ENCODE measurements at regions not wholly inside any gene's neighbourhood (a gene's known extent, or its start where the extent isn't known, plus 50 kb on each side); places are given as distances from the start of the nearest gene placed in this dataset.

- Histone ChIP-seq H3K36me3 (ENCODE audit: control insufficient read depth in 3 of 3, insufficient read depth in 2 of 3, low read depth in 1 of 3, low read length in 3 of 3) (no peaks in the 10 kb centered on the region), H3K27ac (ENCODE audit: low read depth in 1 of 3, low read length in 2 of 3) (no peak overlapping the region), H3K4me3 (ENCODE audit: low read depth in 1 of 3, low read length in 3 of 3) (no peak overlapping the region), H3K4me1 (ENCODE audit: control insufficient read depth in 3 of 3, insufficient read depth in 2 of 3, low read depth in 1 of 3, low read length in 2 of 3) (no peaks in the 10 kb centered on the region), H3K27me3 (ENCODE audit: control insufficient read depth in 3 of 3, insufficient read depth in 3 of 3, low read length in 3 of 3) (no peaks in the 10 kb centered on the region), H3K9me3 (ENCODE audit: control insufficient read depth in 2 of 2, insufficient read depth in 1 of 2, low read depth in 1 of 2, low read length in 1 of 2) (no peaks in the 10 kb centered on the region)
- DNase-seq (no peak), FAIRE-seq (no peak)
- 72 to 83% (median 82%) methylated on average over 4 of the region's 4 CpGs for WGBS, 3 donors
These were observed 497.5 kb upstream of the IGFBP7 start for GRCh38 chr4:57607566-57608180.

GRCh38 chr4:57605376-57605775, 495.2 kb upstream of the IGFBP7 start:
- H3K36me3 ChIP-seq (ENCODE audit: control insufficient read depth in 3 of 3, insufficient read depth in 2 of 3, low read depth in 1 of 3, low read length in 3 of 3), result no peaks in the 10 kb centered on the region
- FAIRE-seq, result no peak
- H3K4me3 ChIP-seq (ENCODE audit: low read depth in 1 of 3, low read length in 3 of 3), result no peak overlapping the region
- H3K4me1 ChIP-seq (ENCODE audit: control insufficient read depth in 3 of 3, insufficient read depth in 2 of 3, low read depth in 1 of 3, low read length in 2 of 3), result no peaks in the 10 kb centered on the region
- DNase-seq, result no peak
- no peak overlapping the region for H3K27ac ChIP-seq (ENCODE audit: low read depth in 1 of 3, low read length in 2 of 3)
- H3K9me3 ChIP-seq (ENCODE audit: control insufficient read depth in 2 of 2, insufficient read depth in 1 of 2, low read depth in 1 of 2, low read length in 1 of 2), result no peaks in the 10 kb centered on the region
- no peaks in the 10 kb centered on the region for H3K27me3 ChIP-seq (ENCODE audit: control insufficient read depth in 3 of 3, insufficient read depth in 3 of 3, low read length in 3 of 3)
- 90 to 97% (median 92%) methylated on average over 3 of the region's 3 CpGs for WGBS, 3 donors

GRCh38 chr4:57602141-57602540, 492.0 kb upstream of the IGFBP7 start:
- no peak for DNase-seq
- H3K27me3 ChIP-seq (ENCODE audit: control insufficient read depth in 3 of 3, insufficient read depth in 3 of 3, low read length in 3 of 3), result no peaks in the 10 kb centered on the region
- 82 to 98% (median 96%) methylated on average over 1 of the region's 1 CpG for WGBS, 3 donors
- no peak overlapping the region for H3K27ac ChIP-seq (ENCODE audit: low read depth in 1 of 3, low read length in 2 of 3)
- FAIRE-seq, result no peak
- H3K9me3 ChIP-seq (ENCODE audit: control insufficient read depth in 2 of 2, insufficient read depth in 1 of 2, low read depth in 1 of 2, low read length in 1 of 2), result no peaks in the 10 kb centered on the region
- no peak overlapping the region for H3K4me3 ChIP-seq (ENCODE audit: low read depth in 1 of 3, low read length in 3 of 3)
- H3K36me3 ChIP-seq (ENCODE audit: control insufficient read depth in 3 of 3, insufficient read depth in 2 of 3, low read depth in 1 of 3, low read length in 3 of 3), result no peaks in the 10 kb centered on the region
- H3K4me1 ChIP-seq (ENCODE audit: control insufficient read depth in 3 of 3, insufficient read depth in 2 of 3, low read depth in 1 of 3, low read length in 2 of 3), result no peaks in the 10 kb centered on the region

GRCh38 chr4:57591073-57591472, 480.9 kb upstream of the IGFBP7 start:
- Histone ChIP-seq H3K9me3 (ENCODE audit: control insufficient read depth in 2 of 2, insufficient read depth in 1 of 2, low read depth in 1 of 2, low read length in 1 of 2) (no peaks in the 10 kb centered on the region), H3K4me3 (ENCODE audit: low read depth in 1 of 3, low read length in 3 of 3) (no peak overlapping the region), H3K36me3 (ENCODE audit: control insufficient read depth in 3 of 3, insufficient read depth in 2 of 3, low read depth in 1 of 3, low read length in 3 of 3) (no peaks in the 10 kb centered on the region), H3K27ac (ENCODE audit: low read depth in 1 of 3, low read length in 2 of 3) (no peak overlapping the region), H3K4me1 (ENCODE audit: control insufficient read depth in 3 of 3, insufficient read depth in 2 of 3, low read depth in 1 of 3, low read length in 2 of 3) (no peaks in the 10 kb centered on the region), H3K27me3 (ENCODE audit: control insufficient read depth in 3 of 3, insufficient read depth in 3 of 3, low read length in 3 of 3) (no peaks in the 10 kb centered on the region)
- WGBS, 3 donors, result 71 to 78% (median 73%) methylated on average over 4 of the region's 4 CpGs
- DNase-seq (no peak), FAIRE-seq (no peak)

GRCh38 chr4:57588557-57588956, 478.4 kb upstream of the IGFBP7 start:
- Histone ChIP-seq H3K4me1 (ENCODE audit: control insufficient read depth in 3 of 3, insufficient read depth in 2 of 3, low read depth in 1 of 3, low read length in 2 of 3) (no peaks in the 10 kb centered on the region), H3K4me3 (ENCODE audit: low read depth in 1 of 3, low read length in 3 of 3) (no peak overlapping the region), H3K27me3 (ENCODE audit: control insufficient read depth in 3 of 3, insufficient read depth in 3 of 3, low read length in 3 of 3) (no peaks in the 10 kb centered on the region), H3K36me3 (ENCODE audit: control insufficient read depth in 3 of 3, insufficient read depth in 2 of 3, low read depth in 1 of 3, low read length in 3 of 3) (no peaks in the 10 kb centered on the region), H3K27ac (ENCODE audit: low read depth in 1 of 3, low read length in 2 of 3) (no peak overlapping the region), H3K9me3 (ENCODE audit: control insufficient read depth in 2 of 2, insufficient read depth in 1 of 2, low read depth in 1 of 2, low read length in 1 of 2) (no peaks in the 10 kb centered on the region)
- DNase-seq, result no peak
- no peak for FAIRE-seq

- no peak overlapping the region for H3K4me3 ChIP-seq (ENCODE audit: low read depth in 1 of 3, low read length in 3 of 3)
- H3K4me1 ChIP-seq (ENCODE audit: control insufficient read depth in 3 of 3, insufficient read depth in 2 of 3, low read depth in 1 of 3, low read length in 2 of 3), result no peaks in the 10 kb centered on the region
- H3K27ac ChIP-seq (ENCODE audit: low read depth in 1 of 3, low read length in 2 of 3), result no peak overlapping the region
- FAIRE-seq (no peak), DNase-seq (no peak)
- no peaks in the 10 kb centered on the region for H3K9me3 ChIP-seq (ENCODE audit: control insufficient read depth in 2 of 2, insufficient read depth in 1 of 2, low read depth in 1 of 2, low read length in 1 of 2)
- no peaks in the 10 kb centered on the region for H3K36me3 ChIP-seq (ENCODE audit: control insufficient read depth in 3 of 3, insufficient read depth in 2 of 3, low read depth in 1 of 3, low read length in 3 of 3)
- no peaks in the 10 kb centered on the region for H3K27me3 ChIP-seq (ENCODE audit: control insufficient read depth in 3 of 3, insufficient read depth in 3 of 3, low read length in 3 of 3)
These were observed 470.8 kb upstream of the IGFBP7 start for GRCh38 chr4:57580710-57581599.

- Histone ChIP-seq H3K4me3 (ENCODE audit: low read depth in 1 of 3, low read length in 3 of 3) (no peak overlapping the region), H3K36me3 (ENCODE audit: control insufficient read depth in 3 of 3, insufficient read depth in 2 of 3, low read depth in 1 of 3, low read length in 3 of 3) (no peaks in the 10 kb centered on the region), H3K9me3 (ENCODE audit: control insufficient read depth in 2 of 2, insufficient read depth in 1 of 2, low read depth in 1 of 2, low read length in 1 of 2) (peaks cover 0 to 4% of the 10 kb centered on the region in 2 donors), H3K27ac (ENCODE audit: low read depth in 1 of 3, low read length in 2 of 3) (no peak overlapping the region), H3K4me1 (ENCODE audit: control insufficient read depth in 3 of 3, insufficient read depth in 2 of 3, low read depth in 1 of 3, low read length in 2 of 3) (no peaks in the 10 kb centered on the region), H3K27me3 (ENCODE audit: control insufficient read depth in 3 of 3, insufficient read depth in 3 of 3, low read length in 3 of 3) (no peaks in the 10 kb centered on the region)
- no peak for DNase-seq
- 54 to 64% (median 59%) methylated on average over 2 of the region's 2 CpGs for WGBS, 3 donors
- FAIRE-seq, result no peak
These were observed 465.2 kb upstream of the IGFBP7 start for GRCh38 chr4:57575426-57575825.

- Histone ChIP-seq H3K36me3 (ENCODE audit: control insufficient read depth in 3 of 3, insufficient read depth in 2 of 3, low read depth in 1 of 3, low read length in 3 of 3) (no peaks in the 10 kb centered on the region), H3K9me3 (ENCODE audit: control insufficient read depth in 2 of 2, insufficient read depth in 1 of 2, low read depth in 1 of 2, low read length in 1 of 2) (no peaks in the 10 kb centered on the region), H3K4me1 (ENCODE audit: control insufficient read depth in 3 of 3, insufficient read depth in 2 of 3, low read depth in 1 of 3, low read length in 2 of 3) (no peaks in the 10 kb centered on the region), H3K27me3 (ENCODE audit: control insufficient read depth in 3 of 3, insufficient read depth in 3 of 3, low read length in 3 of 3) (no peaks in the 10 kb centered on the region), H3K27ac (ENCODE audit: low read depth in 1 of 3, low read length in 2 of 3) (no peak overlapping the region), H3K4me3 (ENCODE audit: low read depth in 1 of 3, low read length in 3 of 3) (no peak overlapping the region)
- FAIRE-seq, result no peak
- no peak for DNase-seq
- 57 to 70% (median 64%) methylated on average over 5 of the region's 5 CpGs for WGBS, 3 donors
These were observed 444.4 kb upstream of the IGFBP7 start for GRCh38 chr4:57554556-57555092.

Data from small intestine (tissue), 7 donors.